Mesothelial cell of epicardium (in vitro differentiated cells): ENCODE measurements at regions not wholly inside any gene's neighbourhood (a gene's known extent, or its start where the extent isn't known, plus 50 kb on each side); places are given as distances from the start of the nearest gene placed in this dataset.

ENCODE experiments used
- DNase-seq, 2 experiments: peaks; one replicate each; pipeline ENCODE4 v3.0.0; 2021; ENCODE audit warnings: low spot score in 2 of 2; ENCODE audit not compliant: unreplicated experiment in 2 of 2
- H3K27ac Mint-ChIP-seq: 2 replicates; pipeline ENCODE4 v1.8.0; 2021; ENCODE audit warnings: mixed read lengths
- H3K27me3 Mint-ChIP-seq: 2 replicates; pipeline ENCODE4 v1.8.0; 2021; ENCODE audit warnings: low read depth, mixed read lengths
- H3K36me3 Mint-ChIP-seq: 2 replicates; pipeline ENCODE4 v1.8.0; 2021; ENCODE audit warnings: mixed read lengths
- H3K4me1 Mint-ChIP-seq: 2 replicates; pipeline ENCODE4 v1.8.0; 2021; ENCODE audit warnings: mixed read lengths
- H3K4me3 Mint-ChIP-seq: 2 replicates; pipeline ENCODE4 v1.8.0; 2021; ENCODE audit warnings: mild to moderate bottlenecking, moderate library complexity, mixed read lengths
- H3K9me3 Mint-ChIP-seq: 2 replicates; pipeline ENCODE4 v1.8.0; 2021; ENCODE audit warnings: mixed read lengths
- TF ChIP-seq, protein P1 (sequence below): fragments of 200-600 bp; sonication (generic); IDR thresholded peaks from one replicate; pipeline ENCODE4 v1.5.0; 2021; ENCODE audit warnings: antibody characterized with exemption; ENCODE audit not compliant: unreplicated experiment

- Mint-ChIP-seq H3K27ac (no peak overlapping the region), H3K9me3 (peaks cover 3% of the 10 kb centered on the region), H3K4me1 (no peaks in the 10 kb centered on the region), H3K4me3 (no peak overlapping the region), H3K27me3 (no peaks in the 10 kb centered on the region), H3K36me3 (no peaks in the 10 kb centered on the region)
- TF ChIP-seq, protein P1, sequence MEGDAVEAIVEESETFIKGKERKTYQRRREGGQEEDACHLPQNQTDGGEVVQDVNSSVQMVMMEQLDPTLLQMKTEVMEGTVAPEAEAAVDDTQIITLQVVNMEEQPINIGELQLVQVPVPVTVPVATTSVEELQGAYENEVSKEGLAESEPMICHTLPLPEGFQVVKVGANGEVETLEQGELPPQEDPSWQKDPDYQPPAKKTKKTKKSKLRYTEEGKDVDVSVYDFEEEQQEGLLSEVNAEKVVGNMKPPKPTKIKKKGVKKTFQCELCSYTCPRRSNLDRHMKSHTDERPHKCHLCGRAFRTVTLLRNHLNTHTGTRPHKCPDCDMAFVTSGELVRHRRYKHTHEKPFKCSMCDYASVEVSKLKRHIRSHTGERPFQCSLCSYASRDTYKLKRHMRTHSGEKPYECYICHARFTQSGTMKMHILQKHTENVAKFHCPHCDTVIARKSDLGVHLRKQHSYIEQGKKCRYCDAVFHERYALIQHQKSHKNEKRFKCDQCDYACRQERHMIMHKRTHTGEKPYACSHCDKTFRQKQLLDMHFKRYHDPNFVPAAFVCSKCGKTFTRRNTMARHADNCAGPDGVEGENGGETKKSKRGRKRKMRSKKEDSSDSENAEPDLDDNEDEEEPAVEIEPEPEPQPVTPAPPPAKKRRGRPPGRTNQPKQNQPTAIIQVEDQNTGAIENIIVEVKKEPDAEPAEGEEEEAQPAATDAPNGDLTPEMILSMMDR: no peak
- no peak for DNase-seq
Measured at GRCh38 chr2:180141600-180141999, 134.5 kb upstream of the CWC22 start.

GRCh38 chr2:180133736-180134135, 126.6 kb upstream of the CWC22 start:
- Mint-ChIP-seq H3K4me3 (no peak overlapping the region), H3K27ac (no peak overlapping the region), H3K36me3 (no peaks in the 10 kb centered on the region), H3K9me3 (peaks cover 7% of the 10 kb centered on the region), H3K4me1 (no peaks in the 10 kb centered on the region), H3K27me3 (no peaks in the 10 kb centered on the region)
- no peak for DNase-seq
- TF ChIP-seq, protein P1: no peak

- Mint-ChIP-seq H3K4me1 (peaks cover 5% of the 10 kb centered on the region), H3K4me3 (no peak overlapping the region), H3K9me3 (peaks cover 8% of the 10 kb centered on the region), H3K27ac (no peak overlapping the region), H3K27me3 (no peaks in the 10 kb centered on the region), H3K36me3 (no peaks in the 10 kb centered on the region)
- TF ChIP-seq, protein P1: no peak
- DNase-seq: no peak
Measured at GRCh38 chr2:180130403-180130802, 123.3 kb upstream of the CWC22 start.

DNA sequence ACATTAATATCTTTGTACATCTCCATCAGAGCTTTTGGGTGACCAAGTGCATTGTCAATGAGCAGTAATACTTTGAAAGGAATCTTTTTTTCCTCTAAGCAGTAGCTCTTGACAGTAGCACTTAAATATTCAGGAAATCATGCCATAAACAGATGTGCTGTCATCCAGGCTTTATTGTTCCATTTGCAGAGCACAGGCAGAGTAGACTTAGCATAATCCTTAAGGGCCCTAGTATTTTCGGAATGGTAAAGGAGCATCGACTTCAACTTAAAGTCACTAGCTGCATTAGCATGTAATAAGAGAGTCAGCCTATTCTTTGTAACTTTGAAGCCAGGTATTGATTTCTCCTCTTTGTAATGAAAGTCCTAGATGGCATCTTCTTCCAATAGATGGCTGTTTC, 121.8 kb upstream of the CWC22 start:
- DNase-seq: no peak
- no peak overlapping the region for H3K27ac Mint-ChIP-seq
- peaks cover 6% of the 10 kb centered on the region for H3K4me1 Mint-ChIP-seq
- peaks cover 3% of the 10 kb centered on the region for H3K27me3 Mint-ChIP-seq
- H3K9me3 Mint-ChIP-seq: peaks cover 8% of the 10 kb centered on the region
- no peak overlapping the region for H3K4me3 Mint-ChIP-seq
- TF ChIP-seq, protein P1: no peak
- H3K36me3 Mint-ChIP-seq: no peaks in the 10 kb centered on the region

DNA sequence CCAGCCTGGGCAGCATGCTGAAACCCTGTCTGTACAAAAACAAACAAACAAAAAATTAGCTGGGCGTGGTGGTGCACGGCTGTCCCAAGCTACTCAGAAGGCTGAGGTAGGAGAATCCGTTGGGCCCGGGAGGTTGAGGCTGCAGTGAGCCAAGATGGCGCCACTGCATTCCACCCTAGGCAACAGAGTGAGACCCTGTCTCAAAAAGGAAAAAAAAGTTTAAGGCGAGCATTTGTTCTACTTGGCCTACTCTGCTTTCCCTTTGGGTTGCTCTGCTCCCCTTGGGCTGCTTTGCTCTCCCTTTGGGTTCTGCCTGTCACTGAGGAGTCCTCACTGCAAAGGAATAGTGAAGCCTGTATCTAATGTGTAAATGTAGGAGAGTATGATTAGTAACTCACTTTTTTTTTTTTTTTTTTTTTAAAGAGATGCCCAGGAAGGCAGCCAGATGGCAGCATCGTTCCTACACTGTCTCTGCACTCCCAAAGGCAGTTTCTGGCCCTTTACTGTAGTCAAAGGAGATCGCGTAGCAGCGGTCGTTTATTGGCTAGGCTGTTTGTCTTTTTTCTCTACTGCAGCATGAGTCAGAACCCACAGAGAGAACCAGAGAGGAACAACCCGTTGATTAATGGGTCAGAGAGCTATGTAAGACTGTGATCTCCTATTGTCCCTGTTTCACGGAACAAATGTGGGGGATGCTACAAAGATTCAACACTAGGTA, 118.3 kb upstream of the CWC22 start:
- no peak overlapping the region for H3K4me3 Mint-ChIP-seq
- no peak overlapping the region for H3K27ac Mint-ChIP-seq
- H3K36me3 Mint-ChIP-seq: no peaks in the 10 kb centered on the region
- H3K9me3 Mint-ChIP-seq: peaks cover 8% of the 10 kb centered on the region
- peaks cover 6% of the 10 kb centered on the region for H3K27me3 Mint-ChIP-seq
- H3K4me1 Mint-ChIP-seq: peaks cover 10% of the 10 kb centered on the region
- peak; percentile 45 to 53 for DNase-seq
- TF ChIP-seq, protein P1: peak; percentile 18
